HUES64 (cell line): ENCODE measurements at regions not wholly inside any gene's neighbourhood (a gene's known extent, or its start where the extent isn't known, plus 50 kb on each side); places are given as distances from the start of the nearest gene placed in this dataset.

Experiments used
- H3K27ac ChIP-seq: 2 replicates; pipeline ENCODE4 v1.7.0; 2013; ENCODE audit warnings: low read depth, low read length, inconsistent platforms
- H3K27me3 ChIP-seq: 2 replicates; pipeline ENCODE4 v1.6.1; 2013; ENCODE audit warnings: mild to moderate bottlenecking, low read length; ENCODE audit not compliant: insufficient read depth
- H3K36me3 ChIP-seq: 2 replicates; pipeline ENCODE4 v1.6.1; 2013; ENCODE audit warnings: mild to moderate bottlenecking, low read length; ENCODE audit not compliant: insufficient read depth
- H3K4me1 ChIP-seq: 2 replicates; pipeline ENCODE4 v1.6.1; 2013; ENCODE audit warnings: mild to moderate bottlenecking, low read length, moderate library complexity; ENCODE audit not compliant: insufficient read depth
- H3K4me3 ChIP-seq: 2 replicates; pipeline ENCODE4 v1.5.1; 2013; ENCODE audit warnings: mild to moderate bottlenecking, low read length, moderate library complexity
- H3K9ac ChIP-seq: 2 replicates; pipeline ENCODE4 v1.6.1; 2013; ENCODE audit warnings: mild to moderate bottlenecking, low read depth, low read length
- H3K9me3 ChIP-seq: 2 replicates; pipeline ENCODE4 v1.6.1; 2013; ENCODE audit warnings: low read depth, low read length; ENCODE audit not compliant: insufficient read depth
- WGBS: fragments of 150-250, 120-280 bp; methylation state at CpG from one replicate; pipeline ENCODE4 v1.1.7; 2013; ENCODE audit warnings: missing lambda C conversion rate; 5-methylcytosine and 5-hydroxymethylcytosine counted together

- Histone ChIP-seq H3K27ac (no peak overlapping the region), H3K36me3 (no peaks in the 10 kb centered on the region), H3K9me3 (no peaks in the 10 kb centered on the region), H3K4me3 (no peak overlapping the region), H3K4me1 (no peaks in the 10 kb centered on the region), H3K27me3 (no peaks in the 10 kb centered on the region), H3K9ac (no peak overlapping the region)
- WGBS = 94% methylated on average over 3 of the region's 4 CpGs
Measured at GRCh38 chr7:125568799-125569198, 639.2 kb upstream of the POT1 start.

GRCh38 chr7:125567686-125568085 is 638.1 kb upstream of the POT1 start:
- Histone ChIP-seq H3K4me1 (no peaks in the 10 kb centered on the region), H3K9me3 (no peaks in the 10 kb centered on the region), H3K4me3 (no peak overlapping the region), H3K36me3 (no peaks in the 10 kb centered on the region), H3K27ac (no peak overlapping the region), H3K9ac (no peak overlapping the region), H3K27me3 (no peaks in the 10 kb centered on the region)
- WGBS = 100% methylated on average over 2 of the region's 2 CpGs

- no peak overlapping the region for H3K4me3 ChIP-seq
- WGBS = 79% methylated on average over 12 of the region's 12 CpGs
Measured at GRCh38 chr7:125563964-125564529, 634.4 kb upstream of the POT1 start.

GRCh38 chr7:125563557-125563956 is 633.9 kb upstream of the POT1 start:
- Histone ChIP-seq H3K27me3 (no peaks in the 10 kb centered on the region), H3K9me3 (no peaks in the 10 kb centered on the region), H3K27ac (no peak overlapping the region), H3K4me1 (no peaks in the 10 kb centered on the region), H3K9ac (no peak overlapping the region), H3K4me3 (no peak overlapping the region), H3K36me3 (no peaks in the 10 kb centered on the region)
- 94% methylated on average over 9 of the region's 9 CpGs for WGBS

More at GRCh38 chr7:125563964-125564529, 634.4 kb upstream of the POT1 start:
- H3K36me3 ChIP-seq = no peaks in the 10 kb centered on the region
- H3K27ac ChIP-seq = no peak overlapping the region
- H3K9ac ChIP-seq = no peak overlapping the region
- H3K9me3 ChIP-seq = no peaks in the 10 kb centered on the region
- H3K4me1 ChIP-seq = no peaks in the 10 kb centered on the region
- no peaks in the 10 kb centered on the region for H3K27me3 ChIP-seq

GRCh38 chr7:125561006-125561405 is 631.4 kb upstream of the POT1 start:
- no peaks in the 10 kb centered on the region for H3K27me3 ChIP-seq
- H3K4me1 ChIP-seq = no peaks in the 10 kb centered on the region
- WGBS = 92% methylated on average over 3 of the region's 3 CpGs
- no peak overlapping the region for H3K27ac ChIP-seq
- H3K36me3 ChIP-seq = no peaks in the 10 kb centered on the region
- H3K9me3 ChIP-seq = no peaks in the 10 kb centered on the region
- no peak overlapping the region for H3K9ac ChIP-seq
- no peak overlapping the region for H3K4me3 ChIP-seq

GRCh38 chr7:125559921-125560320 is 630.3 kb upstream of the POT1 start:
- Histone ChIP-seq H3K9me3 (no peaks in the 10 kb centered on the region), H3K36me3 (no peaks in the 10 kb centered on the region), H3K27ac (no peak overlapping the region), H3K9ac (no peak overlapping the region), H3K4me3 (no peak overlapping the region), H3K27me3 (no peaks in the 10 kb centered on the region), H3K4me1 (no peaks in the 10 kb centered on the region)
- WGBS = 93% methylated on average over 2 of the region's 2 CpGs

GRCh38 chr7:125555916-125556315 is 626.3 kb upstream of the POT1 start:
- no peaks in the 10 kb centered on the region for H3K9me3 ChIP-seq
- H3K27ac ChIP-seq = no peak overlapping the region
- no peaks in the 10 kb centered on the region for H3K4me1 ChIP-seq
- H3K27me3 ChIP-seq = no peaks in the 10 kb centered on the region
- no peaks in the 10 kb centered on the region for H3K36me3 ChIP-seq
- 83% methylated on average over 1 of the region's 1 CpG for WGBS
- H3K4me3 ChIP-seq = no peak overlapping the region
- no peak overlapping the region for H3K9ac ChIP-seq

- WGBS = 91% methylated on average over 4 of the region's 5 CpGs
- Histone ChIP-seq H3K9ac (no peak overlapping the region), H3K9me3 (no peaks in the 10 kb centered on the region), H3K4me3 (no peak overlapping the region), H3K4me1 (no peaks in the 10 kb centered on the region), H3K27ac (no peak overlapping the region), H3K36me3 (no peaks in the 10 kb centered on the region), H3K27me3 (no peaks in the 10 kb centered on the region)
Measured at GRCh38 chr7:125551008-125551407, 621.4 kb upstream of the POT1 start.

- Histone ChIP-seq H3K27ac (no peak overlapping the region), H3K4me3 (no peak overlapping the region), H3K27me3 (no peaks in the 10 kb centered on the region), H3K36me3 (no peaks in the 10 kb centered on the region), H3K9me3 (no peaks in the 10 kb centered on the region), H3K9ac (no peak overlapping the region), H3K4me1 (no peaks in the 10 kb centered on the region)
- WGBS = 90% methylated on average over 2 of the region's 2 CpGs
Measured at GRCh38 chr7:125547505-125547904, 617.9 kb upstream of the POT1 start.

- WGBS = 94% methylated on average over 1 of the region's 1 CpG
- Histone ChIP-seq H3K9me3 (no peaks in the 10 kb centered on the region), H3K27ac (no peak overlapping the region), H3K27me3 (no peaks in the 10 kb centered on the region), H3K4me3 (no peak overlapping the region), H3K9ac (no peak overlapping the region), H3K4me1 (no peaks in the 10 kb centered on the region), H3K36me3 (no peaks in the 10 kb centered on the region)
Measured at GRCh38 chr7:125530553-125530952, 600.9 kb upstream of the POT1 start.

GRCh38 chr7:125529249-125529648 is 599.6 kb upstream of the POT1 start:
- H3K36me3 ChIP-seq = no peaks in the 10 kb centered on the region
- WGBS = 95% methylated on average over 1 of the region's 1 CpG

GRCh38 chr7:125526958-125527357 is 597.3 kb upstream of the POT1 start:
- no peaks in the 10 kb centered on the region for H3K27me3 ChIP-seq
- WGBS = 97% methylated on average over 2 of the region's 5 CpGs
- no peak overlapping the region for H3K27ac ChIP-seq
- no peak overlapping the region for H3K4me3 ChIP-seq
- no peaks in the 10 kb centered on the region for H3K9me3 ChIP-seq
- no peak overlapping the region for H3K9ac ChIP-seq
- no peaks in the 10 kb centered on the region for H3K36me3 ChIP-seq
- H3K4me1 ChIP-seq = no peaks in the 10 kb centered on the region

More at GRCh38 chr7:125529249-125529648, 599.6 kb upstream of the POT1 start:
- no peaks in the 10 kb centered on the region for H3K4me1 ChIP-seq
- no peak overlapping the region for H3K4me3 ChIP-seq
- H3K9me3 ChIP-seq = no peaks in the 10 kb centered on the region
- no peaks in the 10 kb centered on the region for H3K27me3 ChIP-seq
- H3K27ac ChIP-seq = no peak overlapping the region
- no peak overlapping the region for H3K9ac ChIP-seq
